ENCODE measurements at regions not wholly inside any gene's neighbourhood (a gene's known extent, or its start where the extent isn't known, plus 50 kb on each side); places are given as distances from the start of the nearest gene placed in this dataset.

DNA sequence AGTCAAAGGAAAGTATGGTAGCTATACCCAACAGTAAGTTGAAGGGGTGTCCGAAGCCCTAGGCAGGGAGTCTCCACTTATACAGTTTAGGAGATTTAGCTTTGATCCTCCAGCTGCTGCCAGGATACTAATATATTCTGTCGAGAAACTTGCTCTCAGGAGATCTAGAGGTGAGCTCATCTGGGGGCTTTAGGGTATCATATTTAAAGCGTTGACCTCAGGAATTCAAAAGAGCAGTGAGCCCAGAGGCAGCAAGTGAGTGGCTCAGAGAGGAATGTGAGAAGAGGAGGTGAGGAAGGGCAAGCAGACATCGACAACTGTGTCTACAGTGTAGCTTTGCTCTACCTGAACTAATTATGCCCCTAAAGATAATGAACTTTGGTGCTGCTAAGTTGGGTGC lies 245.1 kb upstream of the LRTM1 start:
- no peak for DNase-seq

DNA sequence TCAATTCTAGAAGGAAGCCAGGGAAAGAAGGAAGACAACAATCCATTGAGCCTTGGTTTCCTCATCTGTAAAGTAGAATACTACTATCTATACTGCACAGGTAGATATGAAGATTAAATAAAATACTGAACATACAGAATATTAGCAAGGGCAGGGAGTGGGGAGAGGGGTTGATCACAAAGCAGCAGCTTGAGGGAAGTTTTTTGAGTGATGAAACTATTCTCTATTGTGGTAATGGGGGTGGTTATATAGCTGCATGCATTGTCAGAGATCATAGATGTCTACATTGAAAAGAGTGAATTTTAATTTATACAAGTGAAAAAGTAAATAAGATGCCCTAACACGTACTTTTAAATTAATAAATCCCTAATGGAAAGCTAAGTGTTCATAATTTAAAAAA lies 242.6 kb upstream of the LRTM1 start:
- no peak for DNase-seq

DNA sequence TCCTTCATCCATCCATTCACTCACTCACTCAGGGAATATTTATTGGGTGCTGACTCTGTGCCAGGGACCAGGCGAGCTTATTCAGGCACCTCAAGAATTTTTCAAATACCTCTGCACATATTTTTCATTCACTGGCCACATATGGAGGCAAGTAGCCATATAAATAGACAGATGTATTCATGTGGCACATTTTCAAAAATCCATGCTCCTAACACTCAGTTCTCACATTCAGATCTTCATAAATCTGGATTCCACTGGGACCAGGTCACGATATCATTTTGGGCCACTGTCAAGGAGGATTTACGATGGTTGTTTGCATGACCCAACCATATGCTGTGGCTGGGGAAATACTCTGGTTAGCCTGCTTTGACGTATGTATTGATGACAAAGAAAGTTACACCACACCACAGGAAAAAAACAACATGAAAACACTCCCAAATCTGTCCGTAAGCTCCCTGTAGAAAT lies 241.8 kb upstream of the LRTM1 start:
- no peak for DNase-seq

DNA sequence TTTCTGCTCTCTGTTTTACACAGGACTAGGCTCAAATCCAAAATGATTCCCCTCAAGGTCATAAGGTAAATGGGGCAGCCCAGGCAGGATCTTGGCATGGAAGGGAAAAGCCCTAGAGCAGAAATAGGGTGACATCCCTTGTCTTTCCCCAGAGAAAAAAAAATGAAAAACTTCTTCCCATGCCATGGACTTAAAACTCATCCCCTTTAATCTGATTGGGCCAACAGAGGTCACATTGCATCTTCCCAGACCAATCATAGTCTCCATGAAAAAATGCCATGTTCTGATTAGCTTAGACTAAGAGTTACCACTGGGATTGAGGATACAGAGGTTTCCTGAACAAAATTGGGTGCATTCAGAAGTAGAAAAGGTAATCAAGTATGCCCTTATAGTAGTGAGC lies 241.3 kb upstream of the LRTM1 start:
- no peak for DNase-seq

DNA sequence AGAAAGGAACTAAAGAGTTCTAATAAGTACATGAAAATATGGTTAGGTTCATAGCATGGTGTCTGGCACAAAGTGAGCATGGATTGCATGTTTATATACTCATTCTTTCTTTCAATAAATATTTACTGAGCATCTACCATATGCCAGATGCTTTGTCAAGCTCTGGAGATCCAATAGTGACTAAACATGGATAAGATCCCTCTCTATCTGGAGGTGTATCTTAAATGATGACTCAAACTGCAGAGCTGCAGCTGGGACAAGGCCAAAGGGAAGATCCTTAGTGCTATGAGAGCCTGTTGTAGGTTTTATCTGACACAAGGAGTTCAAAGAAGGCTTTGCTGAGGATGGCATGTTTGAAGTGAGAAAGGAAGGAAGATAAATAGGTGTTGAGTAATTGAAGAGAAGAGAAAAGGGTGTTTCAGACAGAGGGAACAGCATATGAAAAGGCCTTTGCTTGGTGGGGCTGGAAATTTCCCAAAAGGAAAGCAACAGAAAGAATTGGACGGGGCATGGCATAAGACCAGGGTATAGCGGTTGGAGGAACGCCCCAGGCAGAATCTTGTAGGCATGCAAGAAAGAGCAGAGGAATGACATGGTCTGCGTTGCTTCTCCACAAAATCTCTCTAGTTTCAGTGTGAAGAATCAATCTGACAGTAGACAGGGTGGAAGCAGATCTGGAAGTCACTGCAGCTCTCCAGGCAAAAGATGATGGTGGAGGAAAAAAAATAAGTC lies 239.9 kb upstream of the LRTM1 start:
- DNase-seq = no peak

DNA sequence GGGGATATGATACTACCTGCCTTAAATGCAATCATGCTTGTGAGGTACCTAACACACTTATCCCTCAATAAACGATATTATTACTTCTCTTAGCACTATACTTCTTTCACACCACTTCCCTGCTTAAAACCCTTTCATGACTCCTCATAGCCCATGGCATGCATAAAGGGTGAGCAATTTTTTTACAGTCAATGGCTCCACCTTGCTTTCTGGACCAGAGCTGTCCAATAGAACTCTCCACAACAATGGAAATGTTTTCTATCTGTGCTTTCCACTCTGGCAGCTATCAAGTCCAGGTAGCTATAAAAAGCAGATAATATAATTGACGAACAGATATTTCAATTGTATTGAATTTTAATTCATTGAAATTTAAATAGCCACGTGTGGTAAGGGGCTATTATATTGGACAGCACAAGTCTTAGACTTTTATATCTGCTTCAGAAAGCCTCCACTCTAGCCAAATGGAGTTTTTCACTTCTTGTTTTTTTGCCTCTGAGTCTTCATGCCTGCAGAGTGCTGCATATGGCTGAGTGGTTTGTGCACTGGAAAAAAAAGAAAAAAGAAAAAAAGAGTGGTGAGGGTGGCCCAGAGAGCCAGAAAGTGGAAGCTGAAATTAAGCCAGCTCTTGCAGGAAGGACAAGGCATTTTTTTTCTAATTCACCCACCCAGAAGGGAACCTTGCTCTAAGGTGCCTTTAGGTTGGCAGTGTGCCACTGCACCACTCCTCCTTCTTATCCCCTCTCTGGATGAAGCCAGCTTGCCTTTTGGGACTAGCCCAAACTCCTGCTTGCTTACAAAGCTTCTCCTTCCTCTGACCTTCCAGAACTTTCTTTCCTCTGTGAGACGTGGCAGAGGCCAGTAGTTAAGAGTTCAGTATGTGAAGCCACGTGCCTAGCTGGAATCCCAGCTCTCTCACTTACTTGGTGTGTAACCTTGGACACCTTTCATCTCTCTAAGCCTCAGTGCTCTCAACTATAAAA lies 239.0 kb upstream of the LRTM1 start:
- DNase-seq = no peak

DNA sequence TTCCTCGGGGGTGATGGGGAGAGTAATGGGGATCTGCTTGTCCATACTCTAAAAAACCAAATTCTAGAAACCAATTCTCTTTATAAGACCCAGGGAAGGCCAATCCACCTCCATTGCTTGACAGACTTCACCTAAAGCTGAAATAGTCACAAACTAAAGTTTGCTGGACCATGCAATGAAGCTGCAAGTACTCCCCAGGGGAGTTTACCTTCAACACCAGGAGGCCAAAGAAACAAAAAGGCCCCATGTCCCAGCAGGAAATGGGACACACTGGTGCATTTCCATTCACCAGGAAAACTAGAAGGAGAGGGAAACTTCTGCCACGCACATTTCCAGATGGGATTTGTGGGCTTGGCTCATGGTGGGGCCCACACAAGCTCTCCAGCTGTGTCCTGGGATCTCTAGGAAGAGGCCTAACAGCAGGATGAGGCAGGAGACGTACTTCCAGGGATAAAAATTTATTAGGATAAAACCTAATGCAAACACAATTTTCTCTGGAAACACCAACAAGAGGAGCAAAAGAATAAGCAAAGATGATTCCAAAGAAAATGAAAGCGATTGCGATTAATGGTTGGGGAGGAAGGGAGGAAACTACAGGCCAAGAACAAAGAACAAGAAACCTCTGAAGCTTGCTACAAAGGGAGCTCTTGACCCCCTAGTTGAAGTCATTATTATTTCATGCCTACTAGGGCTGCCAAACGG lies 238.0 kb upstream of the LRTM1 start:
- no peak for DNase-seq

DNA sequence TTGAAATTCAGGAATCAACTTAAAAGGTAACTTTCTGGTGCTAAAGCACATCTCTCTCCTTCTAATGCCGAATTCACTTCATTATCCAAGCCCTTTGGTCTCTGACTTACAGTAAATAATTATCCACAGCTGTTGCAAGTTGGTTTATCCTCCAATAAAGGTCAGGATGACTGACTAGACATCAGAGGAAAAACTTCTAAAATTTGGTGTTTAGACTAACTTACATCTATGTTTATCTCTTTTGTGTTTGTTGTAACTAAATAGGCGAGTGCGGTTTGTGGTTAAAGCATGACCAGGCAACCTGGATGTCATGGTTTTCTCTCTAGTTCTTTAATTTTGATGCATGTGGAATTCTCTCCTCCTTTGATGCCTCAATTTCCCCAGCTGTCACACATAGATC lies 237.4 kb upstream of the LRTM1 start:
- DNase-seq = no peak

DNA sequence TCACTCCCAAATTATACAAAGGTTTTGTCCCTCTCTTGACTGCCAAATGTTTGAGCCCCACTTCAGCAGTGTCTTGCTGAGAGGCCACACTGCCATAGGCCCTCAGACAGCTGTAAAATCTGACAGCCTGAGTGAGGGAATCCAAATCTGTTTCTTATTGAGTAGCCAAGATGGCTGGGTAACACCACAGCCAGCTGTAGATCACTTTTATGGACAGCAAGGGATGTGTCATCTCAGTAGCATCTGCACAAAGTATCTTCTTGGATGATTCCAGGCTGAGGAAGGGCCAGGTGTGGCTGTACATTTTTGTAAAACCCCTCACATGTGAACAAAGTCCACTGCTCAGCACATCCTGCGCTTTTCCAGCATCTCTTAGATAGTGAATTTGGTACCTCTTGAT lies 237.0 kb upstream of the LRTM1 start:
- no peak for DNase-seq

DNA sequence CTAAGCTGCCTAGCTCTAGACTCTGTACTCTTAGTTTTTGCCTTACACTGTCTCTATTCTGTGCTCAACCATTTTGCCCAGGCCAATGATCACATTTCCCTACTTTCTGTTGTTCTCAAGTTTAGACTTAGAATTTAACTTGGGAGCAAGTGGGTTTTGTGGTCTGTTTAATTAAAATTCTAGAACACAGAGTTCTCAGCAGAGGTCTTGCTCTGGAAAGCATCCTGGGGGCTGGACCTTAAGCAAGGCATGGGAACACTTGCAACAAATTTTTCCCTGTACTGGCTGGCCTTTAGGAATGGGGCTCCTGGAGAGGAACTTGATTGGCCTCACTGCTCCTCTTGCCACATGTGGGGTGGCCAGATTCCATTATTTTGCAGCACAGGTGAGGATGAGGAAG lies 236.3 kb upstream of the LRTM1 start:
- no peak for DNase-seq

DNA sequence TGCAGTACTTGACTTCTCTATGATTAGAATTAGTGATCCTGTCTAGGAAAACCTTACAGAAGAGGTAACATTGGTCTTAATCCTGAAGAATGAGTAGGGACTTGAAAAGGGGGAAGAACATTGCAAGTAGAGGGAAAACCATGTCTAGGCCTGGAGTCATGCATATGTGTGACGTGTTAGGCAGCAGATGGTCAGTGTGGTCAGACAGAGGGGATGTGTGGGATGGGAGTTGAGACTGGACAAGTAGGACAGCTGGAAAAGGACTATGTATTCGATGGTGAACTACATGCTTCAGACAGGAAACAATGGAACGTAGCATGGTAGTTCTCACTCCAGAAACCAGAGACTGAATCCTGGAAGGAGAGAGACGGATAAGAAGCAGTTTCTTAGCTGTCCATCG lies 235.6 kb upstream of the LRTM1 start:
- no peak for DNase-seq

DNA sequence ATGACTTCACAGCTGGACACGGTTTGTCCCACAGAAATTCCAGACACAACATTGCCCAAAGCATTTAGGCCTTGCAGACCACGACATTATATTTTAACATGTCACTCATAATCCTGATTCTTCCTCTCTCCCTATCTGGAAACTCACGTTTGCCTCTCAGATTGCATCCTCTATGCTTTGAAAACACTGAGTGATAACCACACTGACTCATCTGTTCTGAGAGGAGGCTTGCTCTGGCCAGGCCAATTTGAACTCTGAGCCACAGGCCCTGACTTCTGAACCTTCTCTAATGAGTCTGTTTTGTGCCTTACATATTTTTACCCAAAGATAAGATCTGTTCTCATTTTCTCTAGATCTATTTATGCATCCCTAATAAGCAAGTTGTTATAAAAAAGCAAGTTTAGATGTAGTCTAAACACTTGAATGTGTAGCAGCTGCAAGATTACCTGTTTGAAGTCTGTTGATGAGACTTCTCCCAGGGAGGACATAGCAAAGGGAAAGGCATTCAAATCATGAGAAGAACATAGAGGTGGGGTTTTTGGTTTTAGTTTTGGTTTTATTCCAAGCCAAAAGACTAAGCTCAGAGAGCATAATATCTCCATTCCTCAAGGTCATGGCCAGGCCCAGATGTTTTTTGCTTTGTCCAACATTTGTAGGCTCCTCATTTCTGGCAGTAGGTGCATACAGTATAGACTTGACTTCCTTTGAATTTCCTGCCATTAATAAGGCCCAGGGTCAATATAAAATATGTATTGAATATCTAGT lies 234.4 kb upstream of the LRTM1 start:
- no peak for DNase-seq

DNA sequence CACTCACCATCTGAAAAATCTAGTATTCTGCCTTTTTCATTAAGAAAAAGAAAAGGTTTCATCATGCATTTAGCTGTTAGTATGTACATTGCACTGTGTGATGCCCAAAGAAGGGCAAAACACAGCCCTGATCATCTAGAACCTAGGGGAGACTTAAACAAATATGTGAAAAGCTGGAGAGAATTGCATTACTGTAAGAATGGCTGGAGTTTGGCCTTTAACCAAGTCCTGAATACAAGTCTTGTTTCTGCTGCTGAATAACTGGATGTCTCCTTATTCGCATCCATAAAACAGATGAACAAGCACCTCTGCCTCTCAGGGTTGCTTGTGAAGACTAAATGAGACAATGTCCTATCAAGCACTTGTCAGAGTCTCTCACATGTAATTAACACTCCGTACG lies 233.4 kb upstream of the LRTM1 start:
- DNase-seq = no peak

DNA sequence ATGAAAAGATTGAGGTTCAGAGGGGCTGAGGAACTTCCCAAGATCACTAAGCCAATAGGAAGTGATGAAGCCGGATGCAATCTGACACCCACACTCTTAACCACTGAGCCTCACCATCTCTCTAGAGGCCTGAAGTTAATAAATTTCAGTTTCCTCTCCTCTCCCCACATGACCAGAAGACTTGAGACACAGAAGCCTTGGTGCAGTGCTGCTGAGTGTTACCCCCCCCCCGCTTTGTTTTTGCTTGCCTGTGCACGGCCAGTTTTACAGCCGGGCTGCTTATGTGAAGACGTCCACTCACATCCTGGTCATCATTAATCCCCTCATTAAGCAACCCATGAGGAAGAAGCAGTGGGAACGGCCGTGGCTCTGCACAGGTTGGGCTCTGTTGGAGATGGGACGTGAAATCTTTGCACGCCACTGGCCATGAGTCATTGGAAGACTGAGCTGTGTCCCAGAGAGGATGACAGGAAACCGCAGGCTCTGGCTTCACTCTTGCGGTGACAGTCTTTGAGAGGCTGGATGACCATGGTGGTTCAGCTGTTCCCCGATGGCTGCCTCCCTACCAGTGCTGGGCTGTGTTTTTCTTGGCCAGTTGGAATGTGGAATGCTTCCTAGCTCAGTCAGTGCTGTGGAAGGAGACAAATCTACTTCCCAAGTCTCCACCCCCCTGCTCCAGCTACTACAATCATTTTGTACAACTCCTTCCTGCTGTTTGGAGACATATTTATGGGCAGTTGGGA lies 232.6 kb upstream of the LRTM1 start:
- DNase-seq = no peak

DNA sequence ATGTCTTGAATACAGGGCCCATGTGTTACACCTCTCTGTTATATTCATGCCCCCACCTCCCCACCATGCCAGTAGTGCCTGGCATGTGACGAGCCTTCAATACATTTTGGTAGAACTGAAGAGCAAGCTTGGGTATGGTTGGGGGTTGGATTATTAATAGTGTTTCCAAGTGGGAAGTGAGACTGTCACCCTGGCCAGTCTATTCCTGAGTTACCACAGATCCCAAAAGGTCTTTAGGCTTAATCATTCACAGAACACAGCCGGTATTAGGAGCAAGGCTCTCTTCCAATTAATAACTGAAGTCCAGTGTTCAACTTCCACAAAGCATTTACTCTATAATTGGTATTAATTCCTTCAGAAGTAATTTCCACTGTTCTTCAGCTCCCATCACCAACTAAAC lies 231.9 kb upstream of the LRTM1 start:
- DNase-seq = no peak

DNA sequence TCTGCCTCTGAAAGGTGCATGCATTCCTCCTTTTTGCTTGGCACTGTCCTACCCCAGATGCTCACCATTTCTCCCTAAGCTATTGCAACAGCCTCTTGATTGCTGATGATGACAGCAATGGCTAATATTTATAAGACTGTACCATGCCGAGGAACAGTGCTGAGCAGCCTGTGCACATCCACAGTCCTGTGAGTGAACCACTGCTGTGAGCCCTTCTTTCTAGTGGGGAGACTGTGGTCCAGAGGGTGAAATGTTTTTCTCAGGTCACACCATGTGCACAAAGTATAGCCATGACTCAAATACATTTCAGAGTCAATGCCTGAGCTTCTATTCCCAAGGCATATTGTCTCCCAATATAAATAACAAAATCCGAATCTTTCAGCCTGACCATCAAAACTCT lies 231.2 kb upstream of the LRTM1 start:
- no peak for DNase-seq

DNA sequence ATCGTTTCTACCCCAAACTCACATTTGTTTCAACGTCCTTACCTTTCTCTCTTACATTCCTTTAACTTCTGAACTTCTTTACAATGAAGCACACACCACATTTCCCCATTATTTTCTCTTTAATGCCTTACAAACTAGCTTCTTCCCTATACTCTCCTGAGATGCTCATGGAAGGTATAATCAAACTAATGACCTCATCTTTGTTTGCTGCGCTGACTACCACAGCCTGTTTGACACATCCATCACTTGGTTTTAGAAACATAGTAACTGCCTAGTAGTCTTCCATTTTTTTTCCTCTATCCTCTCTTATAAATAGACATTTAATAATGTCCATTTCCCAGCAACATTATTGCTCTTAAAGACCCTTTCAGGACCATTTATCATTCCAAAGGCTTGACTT lies 230.5 kb upstream of the LRTM1 start:
- DNase-seq = no peak

DNA sequence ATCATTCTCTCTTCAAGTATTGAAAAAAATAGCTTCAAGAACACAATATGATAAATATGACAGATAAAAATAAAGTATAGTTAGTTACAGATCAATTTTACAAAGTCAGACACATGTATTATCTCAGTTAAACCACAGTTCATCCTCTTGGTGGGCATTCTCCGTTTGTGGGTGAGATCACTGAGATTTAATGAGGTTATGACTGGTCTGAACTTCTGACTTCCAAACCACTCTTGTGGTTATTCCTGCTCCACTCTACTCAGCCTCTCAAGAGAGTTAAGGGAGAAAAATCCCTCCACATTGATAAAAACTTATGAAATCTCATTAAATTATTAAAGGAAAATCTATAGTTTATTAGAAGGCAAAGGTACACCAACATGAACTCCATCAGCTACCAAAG lies 229.9 kb upstream of the LRTM1 start:
- DNase-seq = no peak

DNA sequence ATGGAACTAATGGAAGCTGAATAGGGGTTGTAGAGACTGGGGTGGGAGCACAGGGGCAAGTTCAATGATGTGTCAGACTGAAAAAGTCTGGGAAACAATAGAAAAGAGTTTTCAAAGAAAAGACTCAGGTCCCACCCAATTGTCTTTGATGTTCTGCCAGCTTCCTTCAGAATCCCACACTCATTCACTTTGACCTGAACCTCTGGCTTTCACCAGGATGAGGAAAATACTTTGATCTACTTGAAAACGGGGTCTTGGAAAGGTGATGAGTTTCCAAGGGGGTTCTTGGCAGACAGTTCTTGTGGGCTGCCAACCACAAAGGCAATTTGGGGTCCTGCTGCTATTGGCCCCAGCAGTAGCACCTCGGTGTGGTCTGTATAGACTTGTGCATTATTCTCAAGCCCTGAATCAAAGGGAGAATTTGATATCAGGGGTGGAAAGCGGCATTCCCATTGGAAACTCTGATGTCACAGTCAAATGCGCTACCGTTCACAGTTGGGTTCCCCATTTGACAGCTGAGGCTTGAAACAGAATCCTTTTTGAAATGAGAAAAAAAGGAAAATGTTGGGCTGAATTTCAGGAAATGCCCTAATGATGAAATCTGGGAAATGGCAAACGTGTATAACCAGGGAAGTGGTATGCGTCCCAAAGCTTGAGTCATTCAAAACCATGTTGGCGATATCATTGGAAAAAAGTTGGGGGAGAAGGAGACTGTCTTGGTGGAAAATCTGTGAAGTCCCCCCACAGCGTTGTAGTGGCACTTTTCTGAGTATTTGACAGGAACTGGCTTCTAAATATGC lies 229.2 kb upstream of the LRTM1 start:
- DNase-seq = no peak

DNA sequence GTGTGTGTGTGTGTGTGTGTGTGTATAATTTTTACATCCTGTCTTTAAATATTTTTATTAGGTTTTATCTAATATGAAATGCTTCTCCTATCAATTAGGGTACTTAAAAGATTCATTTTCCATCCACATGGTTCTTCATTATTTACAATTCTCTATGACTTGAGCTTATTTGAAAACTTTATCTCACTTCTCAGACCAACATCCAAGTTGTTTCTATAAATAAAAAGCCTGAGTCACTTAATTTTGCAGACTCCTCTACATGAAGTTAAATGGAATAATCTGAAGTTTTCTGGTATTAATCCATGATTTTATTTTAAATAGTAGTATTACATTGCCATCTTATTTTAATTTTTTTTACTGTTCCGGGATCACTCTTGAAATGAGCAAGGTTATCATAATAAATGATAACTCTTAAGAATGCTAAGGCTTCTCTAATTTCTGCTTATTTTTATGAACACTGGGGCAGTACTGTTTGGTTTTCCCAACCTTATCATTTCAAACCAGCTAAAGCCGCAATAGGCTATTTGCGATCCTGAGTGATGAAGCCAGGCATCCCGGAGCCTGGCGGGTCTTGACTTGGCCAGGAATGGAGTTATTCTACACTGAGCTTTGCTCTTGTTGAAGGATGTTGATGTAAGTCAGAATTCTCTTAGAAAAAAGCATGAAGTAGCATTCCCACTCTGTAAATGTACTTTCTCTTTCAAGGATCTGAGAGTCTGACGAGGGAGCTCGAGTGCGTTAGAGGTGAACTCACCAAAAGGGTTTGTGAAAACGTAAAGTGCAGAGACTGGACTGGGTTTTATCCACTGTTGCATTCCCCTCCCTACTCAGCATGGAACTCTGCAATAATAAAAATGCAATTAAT lies 220.2 kb upstream of the LRTM1 start:
- no peak for DNase-seq

Data from hematopoietic multipotent progenitor cell treated with erythropoietin and hydrocortisone succinate and interleukin-3 and kit ligand, for 6 days (in vitro differentiated cells).